GM19239 (cell line): ENCODE measurements at regions not wholly inside any gene's neighbourhood (a gene's known extent, or its start where the extent isn't known, plus 50 kb on each side); places are given as distances from the start of the nearest gene placed in this dataset.

Experiments
- DNase-seq: peaks from one replicate; pipeline ENCODE4 v3.0.0; 2011; ENCODE audit warnings: low spot score; ENCODE audit not compliant: insufficient read length
- FAIRE-seq: peaks from 2 replicates; lab custom pipeline; 2011; peaks lifted over from hg19 to GRCh38; lab: Jason Lieb, UNC

DNA sequence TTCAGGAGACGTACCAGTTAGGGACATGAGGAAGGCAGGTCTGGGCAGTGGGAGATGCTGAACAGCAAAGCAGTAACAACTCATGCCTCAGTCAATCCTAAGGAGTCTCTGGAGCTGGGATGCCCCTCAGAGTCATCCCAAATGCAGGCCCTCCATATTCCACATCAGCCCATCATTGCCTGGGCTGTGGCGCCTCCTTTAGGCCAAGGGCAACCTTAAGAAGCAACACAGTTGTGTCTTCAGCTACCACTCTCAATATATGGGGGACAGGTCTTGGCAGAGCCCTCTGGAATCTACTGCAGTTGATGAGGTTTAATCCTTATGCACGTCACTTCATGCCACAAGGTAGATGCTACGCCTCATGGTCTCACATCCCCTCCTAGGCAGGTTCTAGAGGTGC is 682.0 kb upstream of the RAB6C start:
- FAIRE-seq (no peak), DNase-seq (no peak)

DNA sequence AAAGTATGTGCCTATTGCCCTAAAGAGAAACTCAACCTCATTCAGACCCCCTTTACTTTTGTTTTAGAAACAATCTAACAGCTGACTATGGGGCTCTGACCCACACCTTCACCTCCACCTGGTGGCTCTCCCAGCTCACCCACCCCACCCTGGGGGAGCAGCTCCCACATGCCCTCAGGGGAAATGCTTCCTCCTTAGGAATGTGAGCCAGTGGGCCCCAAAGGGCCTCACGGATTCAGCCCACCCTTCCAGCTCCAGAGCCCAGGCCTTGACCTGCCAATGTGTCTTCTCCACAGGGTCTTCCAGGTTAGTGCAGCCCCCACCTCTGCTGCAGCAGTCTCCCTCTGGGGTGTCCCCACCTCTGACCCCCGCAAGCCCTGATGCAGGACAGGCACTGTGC is 680.1 kb upstream of the RAB6C start:
- FAIRE-seq (no peak), DNase-seq (no peak)

DNA sequence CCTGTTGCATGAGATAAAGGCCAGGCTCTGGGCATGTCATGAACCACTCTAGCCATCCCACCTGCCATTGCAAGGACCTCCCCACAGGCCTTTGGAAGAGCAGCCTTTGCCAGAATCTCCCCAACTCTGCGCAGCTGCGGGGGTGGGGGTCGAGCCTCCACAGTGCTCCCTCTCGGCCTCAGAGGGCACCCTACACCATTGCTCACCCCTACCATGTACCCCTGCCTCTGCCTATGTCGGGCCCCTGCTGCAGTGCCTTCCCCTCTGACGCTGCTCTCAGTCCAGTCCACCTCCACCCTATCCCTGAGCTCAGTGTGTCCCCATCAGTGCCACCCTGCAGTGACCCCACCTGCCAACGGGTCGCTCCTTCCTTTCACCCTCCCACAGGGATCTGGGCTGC is 679.7 kb upstream of the RAB6C start:
- FAIRE-seq (no peak), DNase-seq (no peak)

DNA sequence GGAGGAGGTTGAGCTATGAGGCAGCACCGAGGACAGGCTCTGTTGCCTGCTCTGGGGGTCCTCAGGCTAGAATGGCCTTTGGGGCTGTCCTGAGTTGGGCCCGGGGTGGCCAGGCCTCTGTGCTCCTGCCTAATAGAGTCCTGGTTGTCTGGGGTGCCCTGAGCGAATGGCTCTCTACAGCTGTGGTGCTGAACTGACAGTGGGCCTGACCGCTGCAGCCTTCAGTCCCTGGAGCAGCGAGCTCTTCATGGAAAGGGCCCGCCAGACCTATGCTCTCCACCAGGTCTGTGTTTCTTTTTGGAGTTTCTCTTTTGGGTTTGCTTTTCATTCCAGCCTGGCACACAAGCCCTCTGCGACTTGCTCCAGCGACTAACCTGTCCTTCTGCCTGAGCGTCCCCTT is 679.0 kb upstream of the RAB6C start:
- no peak for DNase-seq
- no peak for FAIRE-seq

DNA sequence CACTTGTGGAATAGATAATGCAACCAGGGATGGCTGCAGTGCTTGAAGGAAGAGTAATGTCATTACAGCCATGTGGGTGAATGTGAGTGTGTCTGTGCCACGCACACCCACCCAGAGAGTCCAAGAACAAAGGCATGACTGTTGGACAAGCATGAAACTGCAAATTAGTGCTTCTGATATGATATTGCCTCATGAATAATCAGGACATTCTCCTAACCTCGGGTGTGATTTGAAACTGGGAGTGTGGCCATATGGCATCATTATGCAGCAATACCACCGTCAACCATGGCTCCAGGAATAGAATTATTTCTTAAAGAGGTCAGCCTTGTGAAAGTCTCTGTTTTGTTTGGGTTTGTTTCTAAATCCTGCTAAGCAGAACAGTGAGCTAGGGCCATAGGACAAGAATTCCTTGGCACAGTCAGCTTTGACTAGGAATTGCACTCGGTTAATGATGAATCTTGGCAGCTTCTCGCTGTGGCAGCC is 678.0 kb upstream of the RAB6C start:
- FAIRE-seq (no peak), DNase-seq (no peak)

DNA sequence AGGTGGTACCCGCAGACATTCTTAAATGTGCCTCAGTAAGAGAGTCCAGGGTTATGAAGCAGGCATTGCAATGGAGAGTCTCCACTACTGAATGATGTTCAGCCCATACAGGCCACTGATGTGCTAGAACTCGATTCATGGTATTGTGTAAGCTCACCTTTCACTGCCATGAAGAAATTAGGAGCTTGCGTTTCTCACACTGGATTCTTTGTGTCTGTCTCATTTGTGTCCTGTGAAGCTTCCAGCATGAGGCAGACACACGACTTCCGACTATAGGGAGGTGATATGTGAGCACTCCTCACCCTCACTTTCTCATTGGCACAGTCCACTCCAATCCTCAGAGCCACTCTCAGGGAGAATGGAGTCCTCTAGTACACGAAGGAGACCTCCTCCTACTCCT is 677.4 kb upstream of the RAB6C start:
- no peak for FAIRE-seq
- DNase-seq, result no peak

DNA sequence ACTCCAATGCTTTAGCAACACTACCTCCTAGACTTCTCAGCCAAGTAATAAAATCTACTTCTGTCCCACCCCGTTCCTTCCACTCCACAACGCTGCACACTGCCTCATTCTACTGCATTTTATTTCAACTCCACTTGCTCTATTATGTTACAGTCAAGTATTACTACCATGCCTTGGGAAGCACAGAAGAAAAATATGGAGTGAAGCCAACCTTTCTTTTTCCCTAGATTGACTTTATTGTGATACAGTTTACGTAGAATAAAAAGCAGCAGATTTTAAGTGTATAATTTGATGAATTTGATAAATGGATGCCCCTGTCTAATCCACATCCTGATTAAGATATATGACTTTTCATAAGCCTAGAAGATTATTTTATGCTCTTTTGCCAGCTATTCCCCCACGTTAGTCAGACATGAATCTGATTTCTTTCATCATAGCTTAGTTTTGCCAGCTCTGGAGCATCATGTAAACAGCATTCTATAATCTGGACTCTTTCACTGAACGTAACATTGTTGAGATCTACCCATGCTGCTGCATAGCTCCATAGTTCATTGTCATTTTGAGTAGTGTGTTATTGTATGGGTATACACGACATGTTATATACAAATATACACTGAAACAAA is 676.8 kb upstream of the RAB6C start:
- DNase-seq (no peak), FAIRE-seq (no peak)

DNA sequence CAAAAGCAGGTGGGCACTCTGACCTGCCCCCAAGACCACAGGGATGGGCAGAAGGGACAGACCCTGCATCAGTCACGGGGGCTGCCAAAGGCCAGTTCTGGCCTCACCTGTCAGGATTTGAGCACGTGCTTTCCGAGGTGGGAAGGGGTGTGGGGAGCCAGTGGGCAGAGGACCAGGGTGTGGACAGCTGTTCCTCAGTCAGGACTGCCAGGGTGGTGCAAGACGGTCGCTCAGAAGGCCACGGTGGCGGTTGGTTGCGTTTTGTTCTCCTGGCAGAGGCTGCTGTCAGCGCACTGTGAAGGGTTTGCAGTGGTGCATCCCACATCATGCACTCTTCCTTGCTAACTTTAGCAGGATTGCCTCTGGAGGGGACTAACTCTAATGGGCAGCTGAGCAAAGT is 665.3 kb upstream of the RAB6C start:
- DNase-seq (no peak), FAIRE-seq (no peak)

DNA sequence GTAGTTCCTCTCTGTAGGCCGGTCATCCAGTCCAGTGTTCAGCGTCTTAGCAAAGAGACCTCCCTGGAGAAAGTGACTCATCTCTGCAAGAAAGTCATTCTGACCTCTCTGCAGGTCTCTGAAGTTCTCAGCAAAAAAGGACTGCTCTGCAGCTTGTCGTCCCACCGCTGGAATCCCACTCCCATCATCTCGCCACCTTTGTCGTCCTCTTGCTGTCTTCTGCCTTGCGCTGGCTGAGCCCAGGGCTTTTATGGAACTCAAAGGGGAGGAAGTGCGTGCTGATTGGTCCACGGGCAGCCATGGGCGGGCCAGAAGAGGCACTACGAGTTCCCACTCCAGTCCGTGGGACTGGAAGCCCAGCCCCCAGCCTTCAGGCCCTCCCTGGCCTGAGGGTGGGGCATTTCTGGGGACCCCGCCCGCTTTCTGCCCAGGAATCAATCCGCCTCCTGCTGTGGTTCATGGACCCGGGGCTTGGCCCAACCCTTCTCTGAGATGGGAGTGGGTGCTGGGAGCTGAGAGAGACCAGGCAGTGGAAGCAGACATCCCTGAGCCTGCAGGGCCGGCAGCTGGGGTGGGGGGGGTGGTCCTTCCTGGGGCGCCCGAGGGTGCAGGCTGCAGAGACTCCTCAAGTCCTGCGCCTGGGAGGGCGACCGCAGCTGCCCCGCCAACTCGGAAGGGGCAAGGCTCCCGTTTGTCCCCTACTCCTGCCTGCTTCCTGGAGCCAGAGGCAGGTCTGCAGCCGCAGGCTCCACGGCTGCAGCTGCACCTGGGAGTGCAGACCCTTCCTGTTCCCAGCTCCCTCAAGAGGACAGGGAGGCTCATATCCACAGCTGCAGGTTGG is 660.7 kb upstream of the RAB6C start:
- DNase-seq (no peak), FAIRE-seq (no peak)

DNA sequence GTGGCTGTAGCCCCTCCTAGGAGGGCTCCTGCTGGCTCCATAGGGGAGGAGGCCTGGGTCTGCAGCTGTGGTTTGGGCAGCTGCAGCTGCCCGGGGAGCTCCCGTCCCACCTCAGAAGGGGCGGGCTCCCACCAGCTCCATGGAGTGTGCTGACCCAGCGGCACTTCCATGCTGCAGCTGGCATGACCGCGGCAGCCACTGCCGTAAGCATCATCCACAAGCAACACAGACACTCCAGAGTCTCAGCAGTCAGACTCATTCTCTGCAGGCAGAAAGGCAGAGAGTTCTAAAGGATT is 660.1 kb upstream of the RAB6C start:
- DNase-seq, result no peak
- no peak for FAIRE-seq

DNA sequence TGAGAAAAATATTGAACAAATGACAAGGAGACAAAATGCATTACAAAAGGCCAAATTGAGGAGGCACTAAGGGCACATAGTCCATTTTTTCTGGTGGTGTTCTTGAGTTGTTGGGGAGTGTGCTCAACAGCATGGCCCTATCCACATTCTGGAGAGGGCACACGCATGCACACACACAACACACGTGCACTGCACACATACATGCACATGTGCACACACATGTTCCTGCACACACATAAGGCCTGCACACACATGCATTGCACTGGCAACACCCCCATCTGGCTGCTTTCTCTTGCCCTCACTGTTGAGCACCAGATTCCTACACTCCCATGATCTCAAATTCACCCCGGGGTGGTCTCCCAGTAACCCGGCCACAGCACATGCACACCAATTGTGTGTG is 659.2 kb upstream of the RAB6C start:
- DNase-seq (no peak), FAIRE-seq (no peak)

DNA sequence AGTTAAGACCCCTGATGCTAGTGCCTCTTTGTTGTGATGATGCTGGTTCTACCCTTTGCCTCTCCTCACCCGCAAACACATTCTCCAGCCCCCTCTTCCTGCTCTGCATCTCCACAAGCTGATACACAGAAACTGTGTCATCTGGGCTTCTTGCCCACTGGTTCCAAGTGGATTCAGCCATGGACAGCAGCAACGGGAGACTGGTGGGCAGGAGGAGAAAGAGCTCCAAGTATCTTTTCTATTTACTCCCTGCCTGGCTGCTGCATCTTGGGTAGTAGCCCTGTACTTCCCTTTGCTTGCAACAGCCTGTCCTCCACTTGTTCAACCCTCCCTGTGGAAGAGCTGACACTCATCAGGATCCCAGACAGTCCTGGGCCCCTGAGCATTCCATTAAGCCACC is 655.1 kb upstream of the RAB6C start:
- DNase-seq (no peak), FAIRE-seq (no peak)

DNA sequence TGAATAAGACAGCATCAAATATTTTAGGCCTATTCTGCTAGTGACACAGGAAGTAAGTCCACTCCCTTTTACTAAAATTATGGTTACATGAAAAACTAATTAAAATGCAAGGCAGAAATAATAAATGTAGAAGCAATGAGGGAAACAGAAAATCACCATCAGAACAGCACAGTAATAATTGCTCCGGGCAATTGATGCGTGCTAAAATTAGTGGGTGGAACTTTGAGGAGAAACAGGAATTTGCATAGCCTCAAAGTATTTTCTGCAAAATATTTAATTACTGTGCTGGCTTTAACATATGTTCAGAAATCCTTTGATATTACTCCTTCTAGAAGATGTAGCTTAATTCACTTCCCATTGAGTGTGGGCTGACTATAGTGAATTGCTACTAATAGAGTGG is 654.3 kb upstream of the RAB6C start:
- DNase-seq (no peak), FAIRE-seq (no peak)

DNA sequence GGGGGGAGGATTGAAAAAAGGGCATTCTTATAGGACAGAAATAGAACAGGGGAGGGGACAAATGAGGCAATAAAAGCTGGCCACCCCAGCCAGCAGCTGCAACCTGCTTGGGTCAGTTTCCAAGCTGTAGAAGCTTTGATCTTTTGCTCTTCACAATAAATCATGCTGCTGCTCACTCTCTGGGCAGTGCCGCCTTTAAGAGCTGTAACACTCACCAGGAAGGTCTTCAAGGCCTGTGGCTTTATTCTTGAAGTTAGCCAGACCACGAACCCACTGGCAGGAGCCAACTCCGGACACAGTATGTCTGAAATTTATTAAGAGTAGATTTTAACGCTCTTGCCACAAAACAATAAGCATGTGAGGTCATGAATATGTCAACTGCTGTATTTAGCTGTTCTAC is 649.9 kb upstream of the RAB6C start:
- FAIRE-seq, result no peak
- no peak for DNase-seq

DNA sequence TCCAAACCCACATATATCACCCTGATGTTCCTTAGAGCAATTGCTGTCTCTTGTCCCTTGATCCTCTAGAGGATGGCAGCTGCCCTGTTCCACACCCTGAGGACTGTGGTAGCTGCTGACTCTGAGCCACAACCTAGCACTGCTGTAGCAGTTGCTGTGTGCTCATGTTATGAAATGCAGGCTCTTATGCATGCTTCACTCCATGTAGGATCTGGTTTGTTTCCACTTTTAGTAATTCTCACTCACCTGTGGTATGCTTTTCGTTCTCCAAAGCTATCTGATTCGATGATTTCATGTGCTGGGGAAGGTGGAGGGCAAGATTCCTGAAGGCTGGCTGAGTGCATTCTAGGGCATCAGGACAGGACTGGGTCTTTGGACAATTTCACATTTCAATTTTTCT is 649.0 kb upstream of the RAB6C start:
- no peak for DNase-seq

DNA sequence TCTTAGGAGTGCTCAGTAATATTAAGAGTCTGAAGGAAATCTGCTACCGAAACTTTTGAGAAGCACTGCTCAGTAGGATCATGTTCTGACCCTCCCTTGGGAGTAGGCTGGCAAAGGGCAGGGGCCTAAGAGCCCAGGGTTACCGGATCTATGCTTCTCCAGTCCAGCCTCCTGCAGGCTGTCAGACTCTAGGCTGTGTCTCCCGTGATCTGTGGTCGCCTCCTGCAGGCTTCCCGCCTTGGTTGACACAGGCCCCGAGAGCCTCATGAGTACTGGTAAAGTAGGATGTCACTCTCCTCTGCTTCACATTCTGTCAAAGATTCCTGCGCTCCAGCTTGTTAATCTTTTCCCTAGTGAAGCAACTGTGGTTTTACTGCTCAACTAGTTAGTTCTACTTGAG is 647.8 kb upstream of the RAB6C start:
- no peak for DNase-seq
- FAIRE-seq, result no peak

More for the DNA sequence above, 649.0 kb upstream of the RAB6C start:
- no peak for FAIRE-seq

DNA sequence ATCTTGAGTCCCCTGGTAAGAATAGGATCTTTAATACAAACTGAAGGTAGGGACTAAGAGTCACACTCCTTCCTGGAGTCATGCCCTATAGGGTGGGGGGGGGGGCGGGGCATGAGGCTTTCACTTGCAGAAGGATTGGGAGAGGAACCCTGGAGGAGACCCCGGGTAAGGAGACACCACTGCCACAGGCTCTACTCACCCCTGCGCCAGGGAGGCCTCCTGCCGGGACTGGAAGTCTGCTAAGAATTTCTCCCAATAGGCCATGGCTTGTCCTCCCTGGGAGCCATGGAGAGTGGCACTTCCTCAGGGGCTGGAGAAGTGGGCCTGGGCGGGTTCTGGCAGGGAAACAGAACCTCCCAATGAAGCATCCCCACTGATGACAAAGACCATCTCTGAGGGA is 645.3 kb upstream of the RAB6C start:
- FAIRE-seq (no peak), DNase-seq (no peak)

DNA sequence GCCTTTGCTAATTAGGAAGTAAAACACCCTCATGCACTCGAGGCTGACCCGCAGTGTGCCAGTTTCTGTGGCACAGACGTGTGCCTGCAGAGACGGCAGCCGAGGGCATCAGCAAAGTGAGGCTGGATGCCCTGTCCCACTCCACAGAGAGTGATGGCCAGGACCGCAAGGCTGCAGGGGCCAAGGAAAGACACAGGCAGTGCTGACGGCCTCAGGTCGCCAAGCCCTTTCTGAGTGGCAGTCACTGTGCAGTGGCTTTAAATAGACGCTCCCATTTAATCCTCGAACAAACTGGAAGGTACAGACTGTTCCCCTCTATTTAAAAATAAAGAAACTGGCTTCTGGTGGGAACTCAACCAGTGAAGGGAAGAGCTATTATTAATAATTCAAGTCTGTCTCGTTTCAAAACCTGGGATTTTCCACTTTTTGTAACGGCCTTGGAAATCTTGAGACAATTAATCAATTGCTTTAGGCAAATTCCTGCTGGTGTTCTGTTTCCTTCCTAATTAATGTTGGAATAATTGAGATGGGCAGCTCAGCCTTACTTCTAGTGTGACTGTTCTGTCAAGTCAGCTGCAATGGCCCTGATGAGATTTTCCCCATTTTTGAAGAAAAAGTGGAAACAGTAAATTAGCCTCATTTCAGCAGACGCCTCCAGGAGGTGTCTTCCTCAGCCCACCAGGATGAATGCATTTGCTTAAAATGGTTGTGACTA is 644.6 kb upstream of the RAB6C start:
- FAIRE-seq (no peak), DNase-seq (no peak)

DNA sequence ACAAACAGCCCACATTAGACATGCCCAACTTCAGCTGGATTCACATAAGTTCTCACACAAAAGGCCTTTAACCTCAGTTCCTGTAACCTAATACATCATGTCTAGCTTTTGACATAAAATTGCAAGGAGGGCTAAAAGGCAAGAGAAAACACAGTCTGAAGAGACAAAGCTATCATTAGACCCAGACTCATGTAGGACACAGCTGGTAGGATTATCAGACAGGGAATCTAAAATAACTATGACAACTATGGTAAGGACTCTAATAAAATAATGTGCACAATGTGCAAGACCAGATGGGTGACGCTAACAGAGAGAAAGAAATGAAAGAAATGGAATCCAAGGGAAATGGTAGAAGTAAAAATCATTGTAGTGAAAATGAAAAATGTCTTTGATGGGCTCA is 643.2 kb upstream of the RAB6C start:
- FAIRE-seq (no peak), DNase-seq (no peak)

DNA sequence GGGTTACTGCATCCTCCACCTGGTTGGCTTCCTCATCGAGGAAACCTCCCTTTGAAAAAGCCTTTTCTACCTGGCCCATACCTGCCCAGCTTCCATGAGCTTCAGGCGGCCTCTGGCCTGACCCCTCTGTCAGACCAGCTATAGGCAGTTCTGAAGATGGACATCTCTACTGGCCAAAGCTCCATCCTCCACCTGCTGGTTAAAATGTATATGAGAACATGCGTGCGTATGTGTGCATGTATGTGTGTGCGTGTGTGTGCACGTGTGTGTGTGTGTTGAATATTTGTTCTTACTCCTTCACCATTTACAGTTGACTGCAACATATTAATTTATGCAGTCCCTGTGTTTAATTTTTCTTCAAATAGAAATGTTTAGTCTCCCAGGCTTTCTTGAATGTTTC is 642.4 kb upstream of the RAB6C start:
- DNase-seq (no peak), FAIRE-seq (no peak)

DNA sequence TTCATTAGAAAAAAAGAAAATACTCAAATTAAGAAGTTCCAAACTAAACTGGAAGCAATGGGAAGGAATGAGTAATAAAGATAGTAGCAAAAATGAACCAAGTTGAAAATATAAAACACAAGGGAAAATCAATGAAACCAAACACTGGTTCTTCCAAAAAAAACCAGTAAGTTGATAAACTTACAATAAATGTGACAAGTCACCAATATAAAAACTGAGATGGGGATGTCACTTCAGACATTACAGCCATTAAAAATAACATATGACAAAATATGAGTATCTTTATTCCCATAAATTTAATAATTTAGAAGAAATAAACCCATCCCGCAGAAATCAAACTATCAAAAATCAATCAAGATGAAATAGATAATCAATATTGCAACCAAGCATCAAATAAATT is 633.9 kb upstream of the RAB6C start:
- FAIRE-seq (no peak), DNase-seq (no peak)
